HFF-Myc (cell line): ENCODE measurements at regions not wholly inside any gene's neighbourhood (a gene's known extent, or its start where the extent isn't known, plus 50 kb on each side); places are given as distances from the start of the nearest gene placed in this dataset.
A peak's percentile ranks its signal among the peaks of the same experiment; 100 is the strongest.

Experiments
- DNase-seq: peaks from one replicate; pipeline ENCODE4 v3.0.0-alpha.2; 2011; ENCODE audit warnings: low read depth; ENCODE audit errors: extremely low read depth
- H3K4me3 ChIP-seq: replicated peaks from 2 replicates; pipeline ENCODE4 v1.5.1; 2011; ENCODE audit warnings: low read depth, mild to moderate bottlenecking, control low read depth, low read length
- TF ChIP-seq, protein P1 (sequence below): IDR thresholded peaks from 2 replicates; pipeline ENCODE4 v1.5.1; 2012; ENCODE audit warnings: mild to moderate bottlenecking, low read depth, low read length, control low read depth; ENCODE audit errors: missing control alignments

DNA sequence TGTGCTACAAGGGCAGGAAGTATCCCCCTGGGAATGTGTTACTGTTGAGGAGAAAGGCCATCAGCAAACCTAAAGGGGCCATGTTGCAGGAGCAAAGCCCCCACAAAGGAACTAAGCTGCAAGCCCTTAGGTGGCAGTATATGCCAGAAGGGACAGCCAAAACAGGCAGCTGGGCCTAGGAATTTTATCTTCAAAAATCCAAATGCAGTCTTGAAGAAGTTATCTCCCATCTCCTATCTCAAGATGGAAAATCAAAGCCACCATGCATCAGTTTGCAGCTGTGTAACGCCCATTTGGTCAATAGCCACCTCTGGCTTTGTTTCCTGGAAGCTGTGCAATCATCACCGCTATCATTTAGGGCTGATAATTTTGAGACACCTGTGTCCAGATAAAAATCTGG lies 400.3 kb downstream of the ARHGEF28 start:
- no peak overlapping the region for H3K4me3 ChIP-seq
- TF ChIP-seq, protein P1, sequence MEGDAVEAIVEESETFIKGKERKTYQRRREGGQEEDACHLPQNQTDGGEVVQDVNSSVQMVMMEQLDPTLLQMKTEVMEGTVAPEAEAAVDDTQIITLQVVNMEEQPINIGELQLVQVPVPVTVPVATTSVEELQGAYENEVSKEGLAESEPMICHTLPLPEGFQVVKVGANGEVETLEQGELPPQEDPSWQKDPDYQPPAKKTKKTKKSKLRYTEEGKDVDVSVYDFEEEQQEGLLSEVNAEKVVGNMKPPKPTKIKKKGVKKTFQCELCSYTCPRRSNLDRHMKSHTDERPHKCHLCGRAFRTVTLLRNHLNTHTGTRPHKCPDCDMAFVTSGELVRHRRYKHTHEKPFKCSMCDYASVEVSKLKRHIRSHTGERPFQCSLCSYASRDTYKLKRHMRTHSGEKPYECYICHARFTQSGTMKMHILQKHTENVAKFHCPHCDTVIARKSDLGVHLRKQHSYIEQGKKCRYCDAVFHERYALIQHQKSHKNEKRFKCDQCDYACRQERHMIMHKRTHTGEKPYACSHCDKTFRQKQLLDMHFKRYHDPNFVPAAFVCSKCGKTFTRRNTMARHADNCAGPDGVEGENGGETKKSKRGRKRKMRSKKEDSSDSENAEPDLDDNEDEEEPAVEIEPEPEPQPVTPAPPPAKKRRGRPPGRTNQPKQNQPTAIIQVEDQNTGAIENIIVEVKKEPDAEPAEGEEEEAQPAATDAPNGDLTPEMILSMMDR = no peak
- no peak for DNase-seq

- DNase-seq = no peak
- TF ChIP-seq, protein P1 = no peak
- no peak overlapping the region for H3K4me3 ChIP-seq
Measured at GRCh38 chr5:74021126-74021525, 395.1 kb downstream of the ARHGEF28 start.

DNA sequence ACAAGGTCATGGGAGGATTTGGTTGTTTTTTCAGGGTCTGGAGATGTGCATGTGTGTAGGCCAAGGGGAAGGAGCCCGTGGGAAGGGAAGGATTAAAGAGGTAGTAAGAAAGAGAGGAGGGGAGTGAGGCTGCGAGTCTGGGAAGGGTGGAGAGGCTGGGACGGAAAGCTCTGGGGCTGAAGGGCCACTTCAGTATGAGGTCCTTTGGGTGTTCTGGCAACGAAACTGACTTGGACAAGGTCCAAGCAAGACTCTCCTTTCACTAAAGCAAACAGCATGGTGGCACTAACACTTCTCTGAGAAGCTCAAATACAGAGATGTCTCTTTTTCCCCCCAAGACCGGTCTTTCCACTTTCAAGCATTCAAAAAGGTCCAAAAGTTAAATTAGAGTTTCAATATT lies 394.5 kb downstream of the ARHGEF28 start:
- TF ChIP-seq, protein P1 = no peak
- DNase-seq = no peak
- no peak overlapping the region for H3K4me3 ChIP-seq

DNA sequence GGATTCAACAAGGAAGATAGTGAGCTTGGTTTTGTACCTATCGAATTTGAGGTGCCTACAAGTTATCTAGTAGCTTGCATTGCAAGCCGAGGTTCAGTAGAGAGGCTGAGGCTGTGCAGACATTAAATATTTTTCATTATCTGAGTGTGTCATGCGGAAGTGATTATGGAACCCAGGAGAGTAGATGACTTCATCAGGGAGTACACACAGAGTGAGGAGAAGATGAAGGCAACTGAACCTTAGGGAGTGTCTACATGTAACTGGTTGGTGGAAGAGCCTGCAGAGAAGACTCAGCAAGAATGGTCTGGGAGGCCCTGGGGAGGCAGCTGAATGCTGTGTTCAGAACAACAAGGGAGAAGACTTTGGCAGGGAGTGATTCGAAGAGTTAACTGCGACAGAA lies 393.9 kb downstream of the ARHGEF28 start:
- no peak for DNase-seq
- H3K4me3 ChIP-seq = no peak overlapping the region
- TF ChIP-seq, protein P1 = no peak

DNA sequence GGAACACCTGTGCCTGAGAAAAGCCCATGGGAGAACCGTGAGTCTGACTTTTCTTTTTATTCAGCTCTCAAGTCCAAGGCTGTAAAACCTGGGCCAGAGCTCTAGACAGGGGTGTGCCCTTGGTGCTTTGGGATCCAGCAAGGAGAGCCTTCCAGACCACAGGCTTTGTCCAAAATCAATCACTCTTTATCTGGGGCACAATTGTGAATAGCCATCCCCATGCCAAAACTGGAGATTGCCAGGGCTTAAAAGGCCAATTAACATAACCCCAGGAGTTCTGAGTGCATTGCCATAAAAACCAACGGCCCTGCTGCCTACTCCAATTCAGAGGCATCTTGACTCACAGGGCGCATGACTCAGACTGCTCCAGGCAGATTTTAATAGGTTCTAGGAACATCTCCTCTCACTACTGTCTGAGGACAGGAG lies 391.8 kb downstream of the ARHGEF28 start:
- DNase-seq = no peak

DNA sequence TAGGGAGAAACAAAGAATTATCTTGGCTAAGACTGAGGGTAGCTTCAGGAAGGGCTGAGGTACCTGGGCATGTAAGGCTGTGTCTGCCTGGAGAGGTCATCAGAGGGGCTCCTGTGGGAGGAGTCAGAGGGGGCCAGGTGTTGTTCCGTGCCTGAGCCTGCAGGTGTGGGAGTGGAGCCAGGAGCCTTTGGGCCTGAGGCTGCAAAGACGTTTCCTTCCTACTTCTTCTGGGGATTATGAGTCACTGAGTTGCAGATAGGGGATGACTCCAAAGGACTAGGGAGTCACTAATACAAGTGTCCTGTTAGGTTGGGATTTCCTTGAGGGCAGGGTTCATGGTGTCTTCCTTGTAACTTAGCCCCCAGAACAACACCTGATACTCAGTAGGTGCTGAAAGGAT lies 391.1 kb downstream of the ARHGEF28 start:
- DNase-seq = no peak
- TF ChIP-seq, protein P1 = no peak
- no peak overlapping the region for H3K4me3 ChIP-seq

More for the DNA sequence above, 391.8 kb downstream of the ARHGEF28 start:
- TF ChIP-seq, protein P1 = no peak
- no peak overlapping the region for H3K4me3 ChIP-seq

DNA sequence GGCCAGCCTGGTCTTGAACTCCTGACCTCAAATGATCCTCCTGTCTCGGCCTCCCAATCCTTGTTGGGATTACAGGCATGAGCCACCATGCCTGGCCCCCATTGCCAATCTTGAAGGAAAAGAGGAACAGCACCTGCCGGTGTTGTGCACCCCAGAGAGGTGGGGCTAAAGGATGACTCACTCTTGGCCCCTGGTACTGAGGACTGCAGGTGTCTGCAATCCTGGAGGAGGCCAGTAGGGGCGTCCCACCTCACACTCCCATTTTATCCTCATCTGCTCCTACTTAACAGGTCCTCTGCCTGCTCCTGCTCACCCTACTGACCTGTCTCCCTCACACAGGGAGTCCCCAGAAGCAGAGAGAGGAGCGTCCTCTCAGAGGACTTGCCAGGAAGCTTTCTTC lies 390.4 kb downstream of the ARHGEF28 start:
- H3K4me3 ChIP-seq = no peak overlapping the region
- TF ChIP-seq, protein P1 = peak; percentile 28
- no peak for DNase-seq
